ENCODE measurements at regions not wholly inside any gene's neighbourhood (a gene's known extent, or its start where the extent isn't known, plus 50 kb on each side); places are given as distances from the start of the nearest gene placed in this dataset.
"Not testable (repeated sequence)": the region's sequence is repeated elsewhere in the genome, so short reads cannot be mapped to it uniquely, and the experiment has no call there.

GRCh38 chr2:91559886-91560614, 2868.6 kb downstream of the RPIA start:
- not testable (repeated sequence) for TF ChIP-seq CTCF, POLR2A (IDR thresholded peaks at IDR 0.05)

All from Peyer's patch (tissue), 4 donors.